Right cardiac atrium (tissue), 5 donors: ENCODE measurements at regions not wholly inside any gene's neighbourhood (a gene's known extent, or its start where the extent isn't known, plus 50 kb on each side); places are given as distances from the start of the nearest gene placed in this dataset.
"Not testable (repeated sequence)": the region's sequence is repeated elsewhere in the genome, so short reads cannot be mapped to it uniquely, and the experiment has no call there.

ENCODE experiments used
- ATAC-seq, 2 donors: fragments of 200-7000 bp; cut with Tn5 transposase; one replicate each; pipeline versions ENCODE4 v1.8.0 to v1.9.1; 2020; ENCODE audit warnings: moderate library complexity in 2 of 2, mild to moderate bottlenecking in 1 of 2
- DNase-seq, 3 donors: peaks; one replicate each; pipeline ENCODE4 v3.0.0-alpha.2; 2020
- H3K27ac ChIP-seq: one replicate; pipeline ENCODE4 v1.5.1; 2013; ENCODE audit warnings: mild to moderate bottlenecking, low read length, control low read depth, moderate library complexity
- H3K27me3 ChIP-seq: one replicate; pipeline ENCODE4 v1.6.1; 2013; ENCODE audit not compliant: control insufficient read depth, insufficient read depth
- H3K4me1 ChIP-seq: one replicate; pipeline ENCODE4 v1.6.1; 2013; ENCODE audit warnings: low read length; ENCODE audit not compliant: control insufficient read depth, insufficient read depth
- H3K4me3 ChIP-seq: one replicate; pipeline ENCODE4 v1.5.1; 2013; ENCODE audit warnings: low read length, control low read depth
- H3K9me3 ChIP-seq: one replicate; pipeline ENCODE4 v1.6.1; 2013; ENCODE audit warnings: low read length; ENCODE audit not compliant: control insufficient read depth
- WGBS: extraction: QIAGEN DNeasy Blood & Tissue Kit; methylation state at CpG from one replicate; pipeline ENCODE4 v1.1.7; 2013; 5-methylcytosine and 5-hydroxymethylcytosine counted together
- intact Hi-C, 4 donors: fragments of 100-400 bp; cut with DNase I; formaldehyde crosslinking; loops; one replicate each; pipeline versions ENCODE4 v1.11.0 to v1.14.0; 2022 to 2023
- donor health status: healthy with polysubstance abuse.
- donor health status: DM: no; HTN: yes; CAD: no.
- donor health status: DM: no; HTN: no; CAD: no.
- donor health status: DM: no; HTN: yes; CAD: no; lungs with severe emphysema.
- donor health status: DM: yes; HTN: yes; CAD: no.

DNA sequence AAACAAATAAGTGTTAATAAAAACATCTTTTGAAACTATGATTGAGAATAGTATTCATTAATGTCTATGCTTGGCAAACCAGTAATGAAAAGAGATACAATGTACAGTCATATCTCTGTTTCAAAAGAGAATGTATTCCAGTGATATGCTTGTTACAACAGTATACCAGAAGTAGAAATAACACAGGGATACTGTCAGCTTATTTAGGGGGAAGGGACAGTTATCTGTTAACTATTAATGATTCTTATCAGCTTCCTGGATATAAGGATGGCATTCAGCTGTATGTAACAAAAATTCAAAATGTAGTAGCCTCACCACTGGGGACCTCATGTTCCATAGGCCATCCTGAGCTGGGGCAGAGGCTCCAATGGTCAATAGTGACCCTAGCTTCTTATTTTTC, 103.8 kb upstream of the TBX18 start:
- no peaks in the 10 kb centered on the region for H3K4me1 ChIP-seq
- no peaks in the 10 kb centered on the region for H3K27me3 ChIP-seq
- H3K27ac ChIP-seq: no peak overlapping the region
- no peaks in the 10 kb centered on the region for H3K9me3 ChIP-seq
- intact Hi-C loops: no loop called here
- H3K4me3 ChIP-seq: no peak overlapping the region
- no peak for DNase-seq
- ATAC-seq: no peak

DNA sequence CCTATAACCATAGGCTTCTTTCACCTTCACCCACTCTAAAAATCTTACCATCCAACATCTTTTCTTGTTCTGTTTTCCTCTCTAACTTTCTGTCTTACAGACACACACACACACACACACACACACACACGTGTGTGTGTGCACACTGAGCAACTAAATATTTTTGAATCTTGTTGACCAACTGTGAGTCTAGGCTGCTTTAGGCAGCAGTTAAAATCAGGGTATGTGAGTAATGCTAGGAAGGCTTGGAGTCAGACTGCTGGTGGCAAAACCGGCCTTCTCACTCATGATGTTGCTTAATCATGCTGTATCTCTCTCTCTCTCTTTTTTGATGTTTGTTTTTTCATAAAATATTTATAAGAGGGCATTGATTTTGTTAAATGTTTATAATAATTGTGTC, 103.1 kb upstream of the TBX18 start:
- H3K27ac ChIP-seq: no peak overlapping the region
- H3K4me1 ChIP-seq: no peaks in the 10 kb centered on the region
- 57% methylated on average over 2 of the region's 2 CpGs for WGBS
- ATAC-seq (no peak), DNase-seq (no peak)
- no peaks in the 10 kb centered on the region for H3K9me3 ChIP-seq
- no peaks in the 10 kb centered on the region for H3K27me3 ChIP-seq
- intact Hi-C loops: no loop called here
- H3K4me3 ChIP-seq: no peak overlapping the region

DNA sequence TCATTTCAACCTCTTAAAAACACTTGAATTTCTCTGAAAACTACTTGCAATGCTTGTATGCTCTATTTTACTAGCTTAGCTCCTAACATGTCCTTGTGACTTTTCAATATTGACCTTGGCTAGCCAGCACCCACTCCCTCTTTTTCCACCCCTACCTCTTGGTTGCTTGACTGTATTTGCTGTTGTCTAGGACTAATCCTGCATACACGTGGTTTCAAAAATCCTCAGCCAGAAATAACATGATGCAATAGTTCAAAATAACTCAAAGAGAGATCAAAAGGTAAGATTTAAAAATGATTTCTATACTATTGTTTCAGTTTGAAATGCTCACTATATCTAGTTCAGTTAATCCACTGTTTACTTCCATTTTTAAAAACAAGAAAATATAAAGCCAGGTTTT, 102.3 kb upstream of the TBX18 start:
- Histone ChIP-seq H3K27ac (no peak overlapping the region), H3K27me3 (no peaks in the 10 kb centered on the region), H3K9me3 (no peaks in the 10 kb centered on the region), H3K4me3 (no peak overlapping the region), H3K4me1 (no peaks in the 10 kb centered on the region)
- no peak for ATAC-seq
- DNase-seq: no peak
- intact Hi-C loops: no loop called here
- WGBS: 41% methylated on average over 1 of the region's 1 CpG

DNA sequence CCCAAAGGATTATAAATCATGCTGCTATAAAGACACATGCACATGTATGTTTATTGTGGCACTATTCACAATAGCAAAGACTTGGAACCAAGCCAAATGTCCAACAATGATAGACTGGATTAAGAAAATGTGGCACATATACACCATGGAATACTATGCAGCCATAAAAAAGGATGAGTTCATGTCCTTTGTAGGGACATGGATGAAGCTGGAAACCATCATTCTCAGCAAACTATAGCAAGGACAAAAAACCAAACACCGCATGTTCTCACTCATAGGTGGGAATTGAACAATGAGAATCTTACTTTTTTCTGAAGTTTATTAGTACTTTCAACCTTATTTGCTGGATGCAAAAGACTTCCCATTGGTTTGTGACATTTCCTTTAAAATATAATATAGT, 101.0 kb upstream of the TBX18 start:
- H3K27me3 ChIP-seq, DNase-seq, H3K4me3 ChIP-seq, H3K27ac ChIP-seq, ATAC-seq, intact Hi-C loops, H3K4me1 ChIP-seq, H3K9me3 ChIP-seq: not testable (repeated sequence)
- 93% methylated on average over 1 of the region's 1 CpG for WGBS

DNA sequence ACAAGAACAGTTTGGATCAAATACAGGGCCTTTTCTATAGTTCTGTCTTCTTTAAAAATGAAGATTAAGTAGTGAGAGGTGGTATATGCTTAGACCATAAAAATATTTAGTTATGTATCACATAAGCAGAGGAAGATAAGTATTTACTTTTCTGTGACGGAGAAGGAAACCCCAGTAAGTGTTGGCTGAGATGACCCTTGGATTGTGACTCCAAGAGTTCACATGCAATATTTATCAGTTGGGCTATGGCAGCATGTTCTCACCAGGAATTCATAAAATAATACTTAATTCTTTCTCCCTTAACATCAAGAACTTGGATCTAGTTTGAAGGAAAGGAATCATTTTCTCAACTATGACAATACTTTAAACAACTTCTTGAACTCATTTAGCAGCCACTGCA, 98.4 kb upstream of the TBX18 start:
- Histone ChIP-seq H3K27ac (no peak overlapping the region), H3K9me3 (no peaks in the 10 kb centered on the region), H3K27me3 (no peaks in the 10 kb centered on the region), H3K4me1 (no peaks in the 10 kb centered on the region), H3K4me3 (no peak overlapping the region)
- intact Hi-C loops: no loop called here
- WGBS: 44% methylated on average over 1 of the region's 1 CpG
- ATAC-seq (no peak), DNase-seq (no peak)

DNA sequence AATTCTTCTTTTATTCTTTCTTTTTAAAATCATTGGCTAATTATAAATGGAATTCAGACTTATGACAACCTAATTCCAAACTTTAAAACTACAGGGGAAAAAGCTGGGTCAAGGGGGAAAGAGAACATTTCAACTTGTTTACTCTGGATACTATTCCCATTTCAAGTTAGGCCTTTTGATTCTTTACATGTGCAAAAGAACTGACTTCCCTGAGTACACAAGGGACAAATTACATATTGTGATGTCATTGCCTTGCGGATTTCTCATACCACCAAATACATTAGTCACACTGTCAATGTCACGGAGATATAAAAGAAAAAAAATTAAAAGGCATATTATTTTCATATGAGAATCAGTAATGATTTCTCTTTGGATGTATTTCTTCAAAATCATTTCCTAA, 96.5 kb upstream of the TBX18 start:
- ATAC-seq: no peak
- H3K4me3 ChIP-seq: no peak overlapping the region
- 79% methylated on average over 2 of the region's 2 CpGs for WGBS
- H3K4me1 ChIP-seq: no peaks in the 10 kb centered on the region
- intact Hi-C loops: no loop called here
- no peak overlapping the region for H3K27ac ChIP-seq
- no peaks in the 10 kb centered on the region for H3K27me3 ChIP-seq
- H3K9me3 ChIP-seq: no peaks in the 10 kb centered on the region
- DNase-seq: no peak

DNA sequence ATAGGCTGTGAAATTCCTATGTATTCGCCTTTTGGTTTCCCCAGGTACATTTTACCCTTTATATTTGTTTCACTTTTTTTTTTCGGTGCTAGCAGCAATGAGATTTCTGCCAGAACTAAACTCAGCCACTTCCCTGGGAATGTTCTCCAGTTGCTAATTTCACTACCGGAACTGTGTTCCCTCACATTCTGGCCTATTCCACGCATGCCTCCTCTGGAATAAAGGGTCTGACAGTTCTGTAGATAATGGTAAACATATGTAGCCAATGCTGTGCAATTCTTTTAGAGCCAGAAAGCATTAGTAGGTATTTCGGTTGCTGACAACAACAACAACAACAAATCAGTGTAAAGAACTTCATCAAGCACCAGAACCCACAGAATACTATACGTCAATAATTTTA, 96.1 kb upstream of the TBX18 start:
- Histone ChIP-seq H3K27ac (no peak overlapping the region), H3K27me3 (no peaks in the 10 kb centered on the region), H3K9me3 (no peaks in the 10 kb centered on the region), H3K4me1 (no peaks in the 10 kb centered on the region), H3K4me3 (no peak overlapping the region)
- no peak for ATAC-seq
- 69% methylated on average over 6 of the region's 6 CpGs for WGBS
- intact Hi-C loops: no loop called here
- DNase-seq: no peak

DNA sequence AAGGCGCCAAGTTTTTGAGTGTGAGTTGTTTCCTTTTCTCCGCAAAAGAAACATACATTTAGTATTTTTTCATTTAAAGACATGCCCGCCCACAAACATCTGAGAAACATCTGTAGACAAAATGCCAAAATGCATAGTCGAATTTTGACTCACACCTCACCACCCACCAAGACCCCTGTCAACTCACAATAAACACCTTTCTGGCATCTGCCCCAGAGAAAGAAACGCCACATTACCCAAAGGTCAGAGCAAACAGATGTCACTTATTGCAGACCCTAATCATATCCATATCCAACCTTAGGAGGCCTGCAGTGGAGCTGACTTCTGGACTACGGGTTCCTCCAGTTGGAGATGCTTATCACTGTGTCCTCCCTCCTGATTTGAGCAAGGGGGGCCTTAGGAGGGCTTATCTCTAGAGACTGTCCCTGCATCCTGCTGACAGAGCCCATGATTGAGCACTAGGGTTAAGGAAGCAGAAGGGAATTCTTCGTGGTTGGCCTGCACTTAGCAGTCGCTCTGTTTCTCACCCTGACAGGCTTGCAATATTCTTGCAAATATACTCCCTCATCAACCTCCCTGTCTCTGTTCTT, 90.5 kb upstream of the TBX18 start:
- no peaks in the 10 kb centered on the region for H3K27me3 ChIP-seq
- no peak overlapping the region for H3K27ac ChIP-seq
- H3K4me3 ChIP-seq: no peak overlapping the region
- intact Hi-C loops: no loop called here
- ATAC-seq (no peak), DNase-seq (no peak)
- no peaks in the 10 kb centered on the region for H3K4me1 ChIP-seq
- no peaks in the 10 kb centered on the region for H3K9me3 ChIP-seq
- 63% methylated on average over 8 of the region's 8 CpGs for WGBS

DNA sequence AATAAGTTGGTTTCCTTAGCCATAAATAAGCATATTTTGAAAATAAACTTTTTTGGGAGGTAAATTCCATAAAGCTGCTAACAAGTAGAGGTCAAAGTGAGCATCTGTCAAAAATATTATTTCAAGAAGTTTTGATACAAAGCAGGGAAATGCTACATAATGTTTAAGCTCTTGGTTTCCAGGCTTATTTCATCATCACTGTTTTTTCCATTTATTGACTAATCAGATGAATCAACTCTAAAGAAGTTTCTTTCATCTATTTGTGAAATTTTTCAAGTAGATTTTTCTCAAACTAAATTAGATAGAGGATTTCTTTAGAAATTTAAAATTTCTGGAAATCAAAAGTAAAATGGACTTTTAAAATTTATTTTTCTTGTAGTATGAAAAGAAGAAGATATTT, 89.5 kb upstream of the TBX18 start:
- Histone ChIP-seq H3K27ac (no peak overlapping the region), H3K4me3 (no peak overlapping the region), H3K9me3 (no peaks in the 10 kb centered on the region), H3K4me1 (no peaks in the 10 kb centered on the region), H3K27me3 (no peaks in the 10 kb centered on the region)
- ATAC-seq (no peak), DNase-seq (no peak)
- intact Hi-C loops: no loop called here

DNA sequence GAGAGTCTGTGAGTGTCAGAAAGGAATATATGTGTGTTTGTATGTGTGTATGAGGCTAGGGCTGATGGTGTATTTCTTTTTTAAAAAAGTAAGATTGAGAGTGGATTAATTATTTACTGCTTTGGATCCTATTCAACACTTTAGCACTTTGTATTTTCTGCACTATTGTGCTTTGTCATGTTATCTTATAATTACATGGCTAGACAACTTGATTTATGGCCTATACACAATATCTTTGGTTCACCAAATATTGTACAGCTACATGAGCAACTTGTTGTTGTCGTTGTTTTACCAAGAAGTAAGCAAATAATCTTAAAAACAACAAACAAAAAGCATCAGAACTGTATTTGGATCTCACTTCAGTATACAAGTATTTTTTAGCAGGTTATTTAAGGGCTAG, 84.6 kb upstream of the TBX18 start:
- ATAC-seq (no peak), DNase-seq (no peak)
- intact Hi-C loops: no loop called here
- H3K4me1 ChIP-seq: no peaks in the 10 kb centered on the region
- WGBS: 61% methylated on average over 1 of the region's 1 CpG
- no peak overlapping the region for H3K27ac ChIP-seq
- H3K27me3 ChIP-seq: no peaks in the 10 kb centered on the region
- no peak overlapping the region for H3K4me3 ChIP-seq
- H3K9me3 ChIP-seq: no peaks in the 10 kb centered on the region

DNA sequence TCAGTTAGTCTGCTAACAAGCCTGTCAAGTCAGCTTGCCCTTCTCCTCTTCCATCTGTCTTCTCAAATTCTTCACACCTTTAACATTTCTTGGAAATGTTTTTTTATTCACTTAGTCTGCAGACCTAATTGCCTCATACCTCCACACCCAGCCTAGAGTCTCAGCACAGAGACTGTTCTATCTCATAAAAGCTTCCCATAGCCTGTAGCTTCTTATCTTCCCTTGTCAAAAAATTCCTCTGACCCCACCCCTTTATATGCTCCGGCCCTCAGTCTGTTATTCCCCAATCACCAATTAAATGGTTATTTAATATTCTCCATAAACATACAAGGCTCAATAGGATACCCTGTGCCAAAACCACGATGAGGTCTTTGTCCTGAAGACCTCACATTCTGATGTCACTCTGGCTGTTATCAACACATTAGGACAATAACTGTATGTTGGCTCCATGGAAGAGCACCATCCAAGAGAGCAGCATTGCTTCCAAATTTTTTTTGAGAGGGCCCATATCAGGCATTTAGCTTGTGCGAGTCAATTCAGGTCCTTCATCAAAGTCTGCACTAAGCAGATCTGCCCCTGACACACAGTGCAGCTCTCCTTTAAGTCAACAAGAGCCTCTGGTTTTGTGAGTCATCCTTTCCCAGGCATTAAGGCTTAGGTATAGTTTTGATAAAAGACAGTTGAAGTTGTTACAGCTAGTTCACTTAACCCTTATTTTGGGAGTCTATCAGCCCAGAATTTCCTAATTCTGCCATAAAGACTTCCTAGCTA, 83.2 kb upstream of the TBX18 start:
- H3K4me3 ChIP-seq: no peak overlapping the region
- no peaks in the 10 kb centered on the region for H3K4me1 ChIP-seq
- peak in 1 of 2 donors; percentile 40 for ATAC-seq
- WGBS: 28% methylated on average over 3 of the region's 3 CpGs
- no peak for DNase-seq
- H3K9me3 ChIP-seq: peaks cover 1% of the 10 kb centered on the region
- H3K27ac ChIP-seq: no peak overlapping the region
- no peaks in the 10 kb centered on the region for H3K27me3 ChIP-seq
- intact Hi-C loops: no loop called here
